Stomach (tissue), 4 donors: ENCODE measurements at regions not wholly inside any gene's neighbourhood (a gene's known extent, or its start where the extent isn't known, plus 50 kb on each side); places are given as distances from the start of the nearest gene placed in this dataset.

Experiments used
- POLR2A ChIP-seq, 4 donors: fragments of 450-650 bp; IDR thresholded peaks; one replicate each; pipeline ENCODE4 v1.6.1; 2016; ENCODE audit warnings: antibody characterized with exemption in 4 of 4, control low read depth in 2 of 4, mild to moderate bottlenecking in 1 of 4, moderate library complexity in 1 of 4
- POLR2AphosphoS5 ChIP-seq, 3 donors: sonication (generic); formaldehyde crosslinking; IDR thresholded peaks; one replicate each; pipeline ENCODE4 v1.6.1; 2016; ENCODE audit warnings: antibody characterized with exemption in 3 of 3
- TF ChIP-seq, protein P1 (sequence below), 7 experiments: fragments of 450-650 bp in 4 of 7; fragments of 200-600 bp in 3 of 7; sonication (generic) in 3 of 7; IDR thresholded peaks; one replicate each; pipeline ENCODE4 v1.5.1; 2016 to 2019; ENCODE audit warnings: antibody characterized with exemption in 7 of 7, control low read depth in 2 of 7, mild to moderate bottlenecking in 1 of 7

DNA sequence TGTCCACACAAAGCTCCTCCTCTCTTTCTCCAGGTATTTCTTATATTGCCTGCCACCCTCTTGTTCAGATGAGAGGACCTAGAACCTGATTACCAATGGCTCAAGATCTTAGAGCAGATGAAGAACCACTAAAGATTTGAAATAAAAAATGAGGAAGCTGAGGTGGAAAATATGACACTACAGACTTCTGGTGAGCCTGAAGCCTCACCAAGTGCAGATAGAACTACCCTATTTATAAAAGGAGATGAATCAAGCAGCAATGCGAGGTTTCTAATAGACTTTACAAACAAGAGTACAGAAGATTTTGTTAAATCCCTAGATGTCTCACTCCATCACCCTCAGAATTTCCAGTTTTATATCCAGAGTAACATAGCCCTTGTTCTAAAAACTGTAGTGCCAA lies 345.8 kb downstream of the TBC1D4 start:
- TF ChIP-seq, protein P1, sequence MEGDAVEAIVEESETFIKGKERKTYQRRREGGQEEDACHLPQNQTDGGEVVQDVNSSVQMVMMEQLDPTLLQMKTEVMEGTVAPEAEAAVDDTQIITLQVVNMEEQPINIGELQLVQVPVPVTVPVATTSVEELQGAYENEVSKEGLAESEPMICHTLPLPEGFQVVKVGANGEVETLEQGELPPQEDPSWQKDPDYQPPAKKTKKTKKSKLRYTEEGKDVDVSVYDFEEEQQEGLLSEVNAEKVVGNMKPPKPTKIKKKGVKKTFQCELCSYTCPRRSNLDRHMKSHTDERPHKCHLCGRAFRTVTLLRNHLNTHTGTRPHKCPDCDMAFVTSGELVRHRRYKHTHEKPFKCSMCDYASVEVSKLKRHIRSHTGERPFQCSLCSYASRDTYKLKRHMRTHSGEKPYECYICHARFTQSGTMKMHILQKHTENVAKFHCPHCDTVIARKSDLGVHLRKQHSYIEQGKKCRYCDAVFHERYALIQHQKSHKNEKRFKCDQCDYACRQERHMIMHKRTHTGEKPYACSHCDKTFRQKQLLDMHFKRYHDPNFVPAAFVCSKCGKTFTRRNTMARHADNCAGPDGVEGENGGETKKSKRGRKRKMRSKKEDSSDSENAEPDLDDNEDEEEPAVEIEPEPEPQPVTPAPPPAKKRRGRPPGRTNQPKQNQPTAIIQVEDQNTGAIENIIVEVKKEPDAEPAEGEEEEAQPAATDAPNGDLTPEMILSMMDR (IDR thresholded peaks at IDR 0.05), result no peak
- TF ChIP-seq POLR2A (IDR thresholded peaks at IDR 0.05) (no peak), POLR2AphosphoS5 (IDR thresholded peaks at IDR 0.05) (no peak)
